ENCODE measurements at regions not wholly inside any gene's neighbourhood (a gene's known extent, or its start where the extent isn't known, plus 50 kb on each side); places are given as distances from the start of the nearest gene placed in this dataset.
"Not testable (repeated sequence)": the region's sequence is repeated elsewhere in the genome, so short reads cannot be mapped to it uniquely, and the experiment has no call there.

GRCh38 chr5:53784596-53784995, 224.2 kb downstream of the NDUFS4 start:
- no peak overlapping the region for H3K27ac ChIP-seq
- peaks cover 0 to 4% (median 2%) of the 10 kb centered on the region in 4 donors for H3K4me1 ChIP-seq
- ATAC-seq (ENCODE audit: low FRiP score in 2 of 2): no peak
- no peaks in the 10 kb centered on the region for H3K36me3 ChIP-seq
- WGBS, 2 donors: 60 to 77% methylated on average over 6 of the region's 6 CpGs
- no peaks in the 10 kb centered on the region for H3K27me3 ChIP-seq
- TF ChIP-seq POLR2AphosphoS5 (IDR thresholded peaks at IDR 0.05): no peak
- no peak for TF ChIP-seq POLR2A (IDR thresholded peaks at IDR 0.05)
- TF ChIP-seq CTCF (IDR thresholded peaks at IDR 0.05): no peak
- no peak for TF ChIP-seq EP300 (IDR thresholded peaks at IDR 0.05)
- H3K9me3 ChIP-seq: no peaks in the 10 kb centered on the region
- H3K4me3 ChIP-seq: no peak overlapping the region
- DNase-seq: no peak

DNA sequence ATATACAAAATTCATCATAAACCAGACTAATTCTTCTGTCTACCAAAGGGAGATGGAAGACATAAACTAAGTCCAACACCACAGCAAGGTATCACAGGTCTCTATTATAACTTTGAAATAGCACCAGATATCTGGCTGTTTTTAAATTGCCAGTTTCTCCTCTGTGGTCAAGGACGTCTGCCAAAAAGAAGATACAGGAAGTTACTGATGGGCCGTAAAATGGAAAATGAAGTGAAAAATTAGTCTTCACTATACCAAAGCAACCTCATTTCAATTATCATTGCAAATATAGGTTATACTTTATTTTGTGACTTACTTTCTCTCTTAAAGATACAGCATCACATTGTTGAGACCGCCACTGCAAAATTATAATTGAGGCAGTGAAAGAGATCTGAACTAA, 225.5 kb downstream of the NDUFS4 start:
- no peaks in the 10 kb centered on the region for H3K27me3 ChIP-seq
- TF ChIP-seq POLR2A (IDR thresholded peaks at IDR 0.05): no peak
- TF ChIP-seq POLR2AphosphoS5 (IDR thresholded peaks at IDR 0.05): no peak
- no peak for TF ChIP-seq EP300 (IDR thresholded peaks at IDR 0.05)
- TF ChIP-seq CTCF (IDR thresholded peaks at IDR 0.05): no peak
- H3K36me3 ChIP-seq: no peaks in the 10 kb centered on the region
- H3K4me1 ChIP-seq: no peaks in the 10 kb centered on the region
- no peak for DNase-seq
- WGBS, 2 donors: 57 to 60% methylated on average over 3 of the region's 3 CpGs
- H3K9me3 ChIP-seq: no peaks in the 10 kb centered on the region
- no peak overlapping the region for H3K27ac ChIP-seq
- H3K4me3 ChIP-seq: no peak overlapping the region
- ATAC-seq (ENCODE audit: low FRiP score in 2 of 2): no peak

- DNase-seq (no peak), ATAC-seq (ENCODE audit: low FRiP score in 2 of 2) (no peak)
- TF ChIP-seq EP300 (IDR thresholded peaks at IDR 0.05) (no peak), POLR2AphosphoS5 (IDR thresholded peaks at IDR 0.05) (no peak), CTCF (IDR thresholded peaks at IDR 0.05) (no peak), POLR2A (IDR thresholded peaks at IDR 0.05) (no peak)
- WGBS, 2 donors: 87 to 90% methylated on average over 2 of the region's 2 CpGs
- Histone ChIP-seq H3K27ac (no peak overlapping the region), H3K36me3 (no peaks in the 10 kb centered on the region), H3K9me3 (no peaks in the 10 kb centered on the region), H3K4me1 (no peaks in the 10 kb centered on the region), H3K4me3 (no peak overlapping the region), H3K27me3 (no peaks in the 10 kb centered on the region)
Observed at GRCh38 chr5:53790026-53790425, 229.6 kb downstream of the NDUFS4 start.

DNA sequence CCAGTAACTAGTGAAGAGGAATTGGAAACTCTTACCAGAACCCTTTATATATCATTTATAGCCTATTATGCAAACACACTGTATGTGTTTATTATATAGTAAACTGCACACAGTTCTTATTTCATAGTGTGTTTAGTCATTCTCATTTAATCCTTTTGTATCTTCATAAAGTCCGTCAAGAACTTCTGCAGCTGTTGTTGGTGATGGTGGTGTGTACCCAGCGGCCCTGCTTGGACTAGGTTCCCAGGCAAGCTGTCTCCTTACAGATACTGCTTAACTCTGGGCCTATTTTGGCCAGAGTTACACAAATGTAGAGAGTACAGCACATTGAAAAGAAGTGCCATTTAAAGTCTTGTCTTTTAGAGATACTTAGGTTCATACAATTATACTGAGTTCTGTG, 231.9 kb downstream of the NDUFS4 start:
- no peak for ATAC-seq (ENCODE audit: low FRiP score in 2 of 2)

DNA sequence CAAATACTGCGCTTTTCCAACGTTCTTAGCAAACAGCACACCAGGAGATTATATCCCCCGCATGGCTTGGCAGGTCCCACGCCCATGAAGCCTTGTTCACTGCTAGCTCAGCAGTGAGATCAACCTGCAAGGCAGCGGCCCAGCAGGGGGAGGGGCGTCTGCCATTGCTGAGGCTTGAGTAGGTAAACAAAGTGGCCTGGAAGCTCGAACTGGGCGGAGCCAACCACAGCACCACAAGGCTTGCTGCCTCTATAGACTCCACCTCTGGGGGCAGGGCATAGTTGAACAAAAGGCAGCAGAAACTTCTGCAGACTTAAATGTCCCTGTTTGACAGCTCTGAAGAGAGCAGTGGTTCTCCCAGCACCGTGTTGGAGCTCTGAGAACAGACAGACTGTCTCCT, 239.2 kb downstream of the NDUFS4 start:
- H3K27me3 ChIP-seq; H3K4me3 ChIP-seq; ATAC-seq (ENCODE audit: low FRiP score in 2 of 2); H3K27ac ChIP-seq; H3K4me1 ChIP-seq; H3K9me3 ChIP-seq; H3K36me3 ChIP-seq: not testable (repeated sequence)
- WGBS, 2 donors: 81 to 89% methylated on average over 8 to 9 of the region's 9 CpGs
- peak in 1 of 2 donors; percentile 20 for DNase-seq

More for the DNA sequence above, 231.9 kb downstream of the NDUFS4 start:
- 84 to 95% methylated on average over 2 of the region's 2 CpGs for WGBS, 2 donors
- H3K4me1 ChIP-seq: no peaks in the 10 kb centered on the region
- H3K27ac ChIP-seq: no peak overlapping the region
- no peak for DNase-seq
- H3K27me3 ChIP-seq: no peaks in the 10 kb centered on the region
- TF ChIP-seq POLR2A (IDR thresholded peaks at IDR 0.05) (no peak), CTCF (IDR thresholded peaks at IDR 0.05) (no peak), EP300 (IDR thresholded peaks at IDR 0.05) (no peak), POLR2AphosphoS5 (IDR thresholded peaks at IDR 0.05) (no peak)
- H3K36me3 ChIP-seq: no peaks in the 10 kb centered on the region
- no peaks in the 10 kb centered on the region for H3K9me3 ChIP-seq
- no peak overlapping the region for H3K4me3 ChIP-seq

DNA sequence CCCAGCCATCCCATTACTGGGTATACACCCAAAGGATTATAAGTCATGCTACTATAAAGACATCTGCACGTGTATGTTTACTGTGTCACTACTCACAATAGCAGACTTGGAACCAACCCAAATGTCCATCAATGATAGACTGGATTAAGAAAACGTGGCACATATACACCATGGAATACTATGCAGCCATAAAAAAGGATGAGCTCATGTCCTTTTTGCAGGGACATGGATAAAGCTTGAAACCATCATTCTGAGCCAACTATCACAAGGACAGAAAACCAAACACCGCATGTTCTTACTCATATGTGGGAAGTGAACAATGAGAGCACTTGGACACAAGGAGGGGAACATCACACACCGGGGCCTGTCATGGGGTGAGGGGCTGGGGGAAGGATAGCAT, 248.0 kb downstream of the NDUFS4 start:
- ATAC-seq (ENCODE audit: low FRiP score in 2 of 2); H3K4me3 ChIP-seq; H3K9me3 ChIP-seq; DNase-seq; H3K27me3 ChIP-seq; H3K4me1 ChIP-seq; H3K27ac ChIP-seq; H3K36me3 ChIP-seq: not testable (repeated sequence)
- WGBS, 2 donors: 81 to 85% methylated on average over 4 of the region's 4 CpGs
